ENCODE measurements at regions not wholly inside any gene's neighbourhood (a gene's known extent, or its start where the extent isn't known, plus 50 kb on each side); places are given as distances from the start of the nearest gene placed in this dataset.

GRCh38 chr20:6703656-6704055 lies 63.8 kb upstream of the BMP2 start:
- no peak overlapping the region for H3K27ac Mint-ChIP-seq
- Histone ChIP-seq H4K8ac (replicated peaks; ENCODE audit: insufficient read length, low read depth, low read length) (no peak overlapping the region), H3K23me2 (ENCODE audit: insufficient read length, low read depth, low read length, poor library complexity, severe bottlenecking) (no peaks in the 10 kb centered on the region), H2AFZ (ENCODE audit: low read length) (no peak overlapping the region), H4K91ac (ENCODE audit: insufficient read length, low read depth, low read length) (no peak overlapping the region), H3K9me3 (ENCODE audit: control insufficient read depth, low read depth, low read length) (no peaks in the 10 kb centered on the region), H3K4me2 (ENCODE audit: insufficient read depth, insufficient read length, low read length) (no peak overlapping the region), H2BK20ac (ENCODE audit: low read depth, low read length, poor library complexity, severe bottlenecking) (no peak overlapping the region), H3K14ac (ENCODE audit: insufficient read depth, low read length) (no peak overlapping the region), H3K79me2 (ENCODE audit: insufficient read depth, low read length) (no peaks in the 10 kb centered on the region), H4K5ac (ENCODE audit: insufficient read length, low read depth, low read length) (no peak overlapping the region), H3T11ph (ENCODE audit: low read length) (no peak overlapping the region), H3K9ac (ENCODE audit: extremely low read depth, insufficient read length, low read length) (no peak overlapping the region), H2BK5ac (ENCODE audit: insufficient read length, low read length) (no peak overlapping the region), H2BK12ac (ENCODE audit: insufficient read length, low read depth, low read length) (no peak overlapping the region), H3K27me3 (ENCODE audit: insufficient read depth, low read length) (no peaks in the 10 kb centered on the region), H3K27ac (ENCODE audit: insufficient read length, low read depth, low read length) (no peak overlapping the region), H3K4ac (ENCODE audit: low read depth, low read length) (no peak overlapping the region), H4K20me1 (ENCODE audit: control insufficient read depth, insufficient read depth, insufficient read length) (no peaks in the 10 kb centered on the region), H2BK15ac (ENCODE audit: low read depth, low read length) (no peak overlapping the region), H3K56ac (ENCODE audit: insufficient read length, low read depth, low read length) (no peak overlapping the region), H2BK120ac (ENCODE audit: low read depth, low read length, poor library complexity, severe bottlenecking) (no peak overlapping the region), H3K18ac (ENCODE audit: insufficient read length, low read depth, low read length) (no peak overlapping the region), H2AK5ac (ENCODE audit: insufficient read length, low read length) (no peak overlapping the region), H3K4me1 (ENCODE audit: insufficient read depth, low read length) (no peaks in the 10 kb centered on the region), H3K79me1 (ENCODE audit: insufficient read depth, low read depth, low read length, poor library complexity, severe bottlenecking) (no peaks in the 10 kb centered on the region), H3K23ac (ENCODE audit: insufficient read length, low read depth, low read length) (no peak overlapping the region)
- no peaks in the 10 kb centered on the region for H3K36me3 Mint-ChIP-seq (ENCODE audit: insufficient read depth in 1 of 3, low read depth in 3 of 3)
- H3K4me1 Mint-ChIP-seq, result peaks cover 16 to 17% of the 10 kb centered on the region in 2 experiments
- TF ChIP-seq CTCF (conservative IDR thresholded peaks at IDR 0.05), result no peak
- no peak overlapping the region for H3K4me3 Mint-ChIP-seq
- DNase-seq, result no peak
- H3K27me3 Mint-ChIP-seq (ENCODE audit: low read depth), result no peaks in the 10 kb centered on the region
- no peaks in the 10 kb centered on the region for H3K9me3 Mint-ChIP-seq

Data from H9 (cell line).